Panc1 (cell line): ENCODE measurements at regions not wholly inside any gene's neighbourhood (a gene's known extent, or its start where the extent isn't known, plus 50 kb on each side); places are given as distances from the start of the nearest gene placed in this dataset.

Experiments
- ATAC-seq: fragments of 200-7000 bp; cut with Tn5 transposase; 2 replicates; pipeline ENCODE4 v1.9.1; 2020; ENCODE audit warnings: mild to moderate bottlenecking, moderate library complexity
- BruUV-seq: library from RNA; stranded (reverse); fragments of 400-500 nt; replicated peaks from 2 replicates; lab custom pipeline; 2021; lab: Mats Ljungman, UMichigan
- CTCF ChIA-PET: fragments of 300-600 bp; sonication (Branson Sonifier 250); formaldehyde crosslinking; loops from one replicate; lab custom pipeline; 2022; ENCODE audit warnings: antibody characterized with exemption; lab: Charles Lee
- POLR2A ChIA-PET: fragments of 300-600 bp; sonication (Branson Sonifier 250); formaldehyde crosslinking; loops from one replicate; lab custom pipeline; 2022; ENCODE audit warnings: antibody characterized with exemption; lab: Charles Lee
- DNase-seq: peaks from one replicate; pipeline ENCODE4 v3.0.0-alpha.2; 2010; ENCODE audit warnings: low read depth, low spot score
- H3K27ac ChIP-seq: 2 replicates; pipeline ENCODE4 v1.5.1; 2011; ENCODE audit warnings: mild to moderate bottlenecking, low read length, inconsistent platforms
- H3K27me3 ChIP-seq: fragments of 200-500 bp; sonication (Bioruptor generic); 2 replicates; pipeline ENCODE4 v1.6.0; 2014; ENCODE audit warnings: low read length, inconsistent platforms; ENCODE audit not compliant: control insufficient read depth, insufficient read depth
- H3K36me3 ChIP-seq: fragments of 200-500 bp; sonication (Bioruptor generic); 2 replicates; pipeline ENCODE4 v1.5.1; 2014; ENCODE audit warnings: inconsistent platforms, mild to moderate bottlenecking, low read length, moderate library complexity; ENCODE audit not compliant: control insufficient read depth, insufficient read depth
- H3K4me1 ChIP-seq: 2 replicates; pipeline ENCODE4 v1.5.1; 2011; ENCODE audit warnings: inconsistent platforms, mild to moderate bottlenecking, low read length, moderate library complexity; ENCODE audit not compliant: control insufficient read depth, insufficient read depth
- H3K4me3 ChIP-seq, 2 experiments: 2 replicates each; pipeline ENCODE4 v1.5.1; 2011 to 2012; ENCODE audit warnings: low read depth in 2 of 2, low read length in 2 of 2, mild to moderate bottlenecking in 2 of 2, inconsistent platforms in 1 of 2, moderate library complexity in 1 of 2
- H3K9me3 ChIP-seq: fragments of 200-500 bp; sonication (Bioruptor generic); 2 replicates; pipeline ENCODE4 v1.5.1; 2014; ENCODE audit warnings: low read depth, mild to moderate bottlenecking, inconsistent platforms, low read length, moderate library complexity; ENCODE audit not compliant: control insufficient read depth, insufficient read depth
- CTCF ChIP-seq: fragments of 450-650 bp; IDR thresholded peaks from 2 replicates; pipeline ENCODE4 v1.5.1; 2017; ENCODE audit warnings: mild to moderate bottlenecking
- POLR2AphosphoS5 ChIP-seq: IDR thresholded peaks from 2 replicates; pipeline ENCODE4 v1.6.1; 2012; ENCODE audit warnings: mild to moderate bottlenecking, low read depth, low read length, moderate library complexity
- REST ChIP-seq, 2 experiments: IDR thresholded peaks; 2 replicates each; pipeline ENCODE4 v1.6.1; 2011 to 2012; ENCODE audit warnings: low read depth in 2 of 2, control low read depth in 1 of 2, low read length in 1 of 2, mild to moderate bottlenecking in 1 of 2, moderate library complexity in 1 of 2; ENCODE audit not compliant: insufficient read depth in 1 of 2
- SIN3A ChIP-seq: IDR thresholded peaks from 2 replicates; pipeline ENCODE4 v1.6.1; 2012; ENCODE audit warnings: low read depth, mild to moderate bottlenecking, low read length, moderate library complexity, borderline replicate concordance; ENCODE audit not compliant: insufficient read depth
- TCF7L2 ChIP-seq: IDR thresholded peaks from 2 replicates; pipeline ENCODE4 v1.6.1; 2011; ENCODE audit warnings: mild to moderate bottlenecking, low read depth, low read length, inconsistent platforms
- in situ Hi-C: cut with HindIII; loops from 2 replicates; pipeline ENCODE4 v1.10.0; 2016; ENCODE audit warnings: low sequenced_read_pairs, low pct_unique_long_range_greater_than_20kb
- intact Hi-C: fragments of 100-400 bp; cut with micrococcal nuclease; formaldehyde crosslinking; loops from one replicate; pipeline ENCODE4 v1.10.0; 2022; ENCODE audit not compliant: unreplicated experiment

GRCh38 chr17:63163158-63163520, 197.1 kb downstream of the TANC2 start:
- no peaks in the 10 kb centered on the region for H3K36me3 ChIP-seq
- TF ChIP-seq POLR2AphosphoS5 (no peak), TCF7L2 (no peak), REST (IDR thresholded peaks at IDR 0.05; ENCODE audit: insufficient read depth in 1 of 2, low read depth in 2 of 2, low read length in 1 of 2) (no peak), CTCF (no peak), SIN3A (no peak)
- no peak overlapping the region for H3K27ac ChIP-seq
- POLR2A ChIA-PET: interaction anchor here (0.6 kb wide), 1 partner anchor 23 kb away, joined by 12 read pairs; no protein-coding TSS in a partner anchor
- no peak for DNase-seq
- no peak for ATAC-seq
- intact Hi-C loops (no loop called here), in situ Hi-C loops (no loop called here)
- no peaks in the 10 kb centered on the region for H3K9me3 ChIP-seq
- CTCF ChIA-PET: no interaction called here
- H3K4me1 ChIP-seq: no peaks in the 10 kb centered on the region
- H3K27me3 ChIP-seq: no peaks in the 10 kb centered on the region
- H3K4me3 ChIP-seq: no peak overlapping the region
- no TSS peak for BruUV-seq

GRCh38 chr17:63165400-63165799, 199.4 kb downstream of the TANC2 start:
- TF ChIP-seq TCF7L2: no peak
- no peak for TF ChIP-seq POLR2AphosphoS5
- TF ChIP-seq REST (IDR thresholded peaks at IDR 0.05; ENCODE audit: insufficient read depth in 1 of 2, low read depth in 2 of 2, low read length in 1 of 2): no peak
- TF ChIP-seq CTCF: no peak
- TF ChIP-seq SIN3A: no peak
- no peaks in the 10 kb centered on the region for H3K36me3 ChIP-seq
- no peak for ATAC-seq
- no peak overlapping the region for H3K27ac ChIP-seq
- POLR2A ChIA-PET: no interaction called here
- H3K4me1 ChIP-seq: no peaks in the 10 kb centered on the region
- DNase-seq: no peak
- no TSS peak for BruUV-seq
- H3K27me3 ChIP-seq: no peaks in the 10 kb centered on the region
- in situ Hi-C loops (no loop called here), intact Hi-C loops (no loop called here)
- no peak overlapping the region for H3K4me3 ChIP-seq
- H3K9me3 ChIP-seq: no peaks in the 10 kb centered on the region
- CTCF ChIA-PET: no interaction called here
